CD4-positive, alpha-beta T cell treated with Interleukin-12 subunit alpha and Interleukin-12 subunit beta, for 1 hour (primary cell): ENCODE measurements at regions not wholly inside any gene's neighbourhood (a gene's known extent, or its start where the extent isn't known, plus 50 kb on each side); places are given as distances from the start of the nearest gene placed in this dataset.
A peak's percentile ranks its signal among the peaks of the same experiment; 100 is the strongest.
"Not testable (repeated sequence)": the region's sequence is repeated elsewhere in the genome, so short reads cannot be mapped to it uniquely, and the experiment has no call there.

Experiments used
- DNase-seq: peaks from one replicate; pipeline ENCODE4 v3.0.0-alpha.2; 2020

DNA sequence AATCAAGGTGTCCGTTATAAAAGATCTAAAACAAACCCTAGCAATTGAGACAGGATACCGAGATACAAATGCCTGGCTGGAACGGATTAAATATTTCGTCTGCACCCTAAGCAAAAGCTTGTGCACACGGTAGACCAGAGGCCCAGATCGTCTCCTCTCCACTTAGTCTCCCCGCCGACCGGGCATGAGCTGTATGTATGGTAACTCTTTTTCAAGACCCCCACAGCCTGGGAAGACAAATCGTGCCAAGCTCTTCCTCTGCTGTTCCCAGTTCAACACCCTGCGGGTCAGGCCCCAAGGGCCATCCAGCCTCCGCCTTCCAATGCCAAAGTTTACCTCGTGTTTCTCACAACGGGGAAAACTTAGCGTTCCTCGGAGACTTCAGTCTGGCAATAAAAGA, 285.7 kb upstream of the GALNT17 start:
- DNase-seq, result no peak

DNA sequence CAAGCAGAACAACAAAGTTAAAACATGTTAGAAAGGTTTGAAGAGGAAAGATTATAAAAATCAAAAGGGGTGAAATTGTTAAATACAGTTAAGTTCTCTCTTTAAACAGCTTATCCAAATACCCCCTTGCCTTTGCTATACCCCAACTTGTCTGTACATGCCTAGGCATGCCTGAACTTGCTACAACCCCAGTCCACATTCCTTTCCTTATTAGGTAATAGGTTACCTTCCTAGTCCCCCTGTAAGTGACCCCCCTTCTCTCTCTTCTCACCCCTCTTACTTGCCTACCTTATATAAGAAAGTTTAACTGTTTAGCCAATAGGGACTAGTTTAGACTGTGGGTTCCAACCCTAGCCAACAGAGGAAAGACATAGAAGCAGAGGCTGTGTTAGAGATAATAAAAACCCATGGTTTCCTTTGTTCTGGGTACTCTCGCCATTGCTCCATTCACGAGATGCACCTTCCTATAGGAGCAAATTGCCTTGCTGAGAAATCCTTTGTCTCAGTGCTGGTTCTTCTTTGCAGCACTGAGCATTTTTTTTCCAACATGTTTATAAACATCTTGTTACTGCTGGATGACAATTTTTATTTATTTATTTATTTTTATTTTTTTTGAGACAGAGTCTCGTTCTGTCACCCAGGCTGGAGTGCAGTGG, 282.2 kb upstream of the GALNT17 start:
- no peak for DNase-seq

DNA sequence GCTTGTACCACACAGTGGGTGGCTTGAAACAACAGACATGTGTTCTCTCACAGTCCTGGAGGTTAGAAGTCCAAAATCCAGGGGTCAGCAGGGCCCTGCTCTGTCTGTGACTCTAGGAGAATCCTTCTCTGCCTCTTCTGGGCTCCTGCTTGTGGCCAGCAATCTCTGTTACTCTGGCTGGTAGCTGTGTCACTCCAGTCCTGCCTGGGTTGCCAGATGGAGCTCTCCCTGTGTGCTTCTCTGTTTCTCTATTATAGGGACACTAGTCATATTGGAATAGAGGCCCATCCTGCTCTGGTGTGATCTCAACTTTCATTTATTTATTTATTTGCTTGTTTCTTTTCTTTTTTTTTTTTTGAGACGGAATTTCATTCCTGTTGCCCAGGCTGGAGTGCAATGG, 276.6 kb upstream of the GALNT17 start:
- DNase-seq, result no peak

DNA sequence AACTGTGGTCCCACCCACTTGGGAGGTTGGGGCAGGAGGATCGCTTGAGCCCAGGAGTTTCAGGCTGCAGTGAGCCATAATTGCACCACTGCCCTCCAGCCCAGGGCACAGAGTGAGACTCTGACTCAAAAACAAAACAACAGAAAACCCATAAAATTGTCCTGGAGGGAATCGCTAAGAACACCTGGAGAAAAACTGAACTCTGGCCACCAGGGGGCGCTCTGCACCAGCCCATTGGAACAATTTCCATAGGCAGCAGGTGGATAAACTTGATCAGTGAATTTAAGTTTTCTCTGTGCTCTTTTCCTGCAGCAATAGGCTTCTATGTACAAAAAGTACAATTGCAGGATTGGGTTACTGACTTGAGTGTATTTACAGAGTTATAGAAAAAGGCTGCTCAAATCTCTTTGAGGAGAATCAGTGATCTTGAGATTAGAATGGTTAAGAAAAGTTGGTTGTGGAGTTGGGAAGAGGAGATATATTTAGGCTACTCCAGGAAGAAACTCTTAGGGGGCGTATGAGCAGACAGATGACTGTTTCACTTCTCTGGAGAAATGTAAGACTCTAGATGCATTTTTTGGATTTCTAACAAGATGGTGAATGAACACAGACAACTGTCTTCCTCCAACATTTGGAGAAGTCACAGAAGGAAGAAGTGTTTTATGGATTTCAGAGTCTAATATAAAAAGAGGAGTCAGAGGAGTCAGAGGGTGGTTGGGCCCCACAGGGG, 274.9 kb upstream of the GALNT17 start:
- peak; percentile 30 for DNase-seq

DNA sequence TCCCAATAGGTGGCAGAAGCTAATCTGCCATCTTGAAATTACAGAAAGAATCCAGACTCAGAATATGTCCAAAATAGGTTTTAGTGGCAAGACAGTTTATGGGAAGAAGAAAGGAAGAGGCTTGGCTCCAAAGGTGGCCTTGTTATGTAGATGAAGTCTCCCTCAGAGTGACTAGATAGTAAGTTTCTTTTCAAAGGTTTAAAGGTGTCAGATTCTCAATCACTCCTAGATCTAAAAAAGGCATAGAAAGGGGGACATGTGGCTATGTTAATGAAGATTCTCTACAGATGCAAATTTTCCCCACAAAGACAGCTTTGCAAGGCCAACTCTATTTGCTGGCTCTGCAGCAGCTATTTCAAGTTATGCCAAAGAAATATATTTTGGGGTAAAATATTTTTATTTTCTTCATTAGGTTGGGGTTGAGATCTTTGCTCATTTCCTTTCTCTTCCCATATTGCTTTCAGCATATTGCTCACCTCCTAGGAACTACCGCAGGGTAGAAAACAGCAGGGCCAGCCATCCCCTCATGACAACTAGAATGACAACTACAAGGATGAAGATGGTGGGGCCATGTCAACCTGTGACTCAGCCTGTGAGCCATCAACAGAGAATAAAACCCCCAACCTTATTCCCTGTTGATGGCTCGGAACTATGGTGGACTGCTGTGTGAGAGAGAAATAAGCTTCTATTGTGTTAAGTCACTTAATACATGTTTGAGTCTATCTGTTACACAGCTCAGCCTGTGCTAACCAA, 274.0 kb upstream of the GALNT17 start:
- DNase-seq, result no peak

DNA sequence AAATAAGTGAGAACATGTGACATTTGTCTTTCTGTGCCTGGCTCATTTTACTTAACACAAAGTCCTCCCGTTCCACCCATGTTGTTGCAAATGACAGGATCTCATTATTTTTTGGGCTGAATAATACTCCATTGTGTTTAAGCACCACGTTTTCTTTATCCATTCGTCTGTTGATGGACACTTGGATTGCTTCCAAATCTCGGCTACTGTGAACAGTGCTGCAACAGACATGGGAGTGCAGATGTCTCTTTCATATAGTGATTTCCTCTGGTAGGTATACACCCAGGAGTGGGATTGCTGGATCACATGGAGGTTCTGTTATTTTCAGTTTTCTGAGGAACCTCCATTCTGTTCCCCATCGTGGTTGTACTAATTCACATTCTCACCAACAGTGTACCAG, 264.4 kb upstream of the GALNT17 start:
- no peak for DNase-seq

DNA sequence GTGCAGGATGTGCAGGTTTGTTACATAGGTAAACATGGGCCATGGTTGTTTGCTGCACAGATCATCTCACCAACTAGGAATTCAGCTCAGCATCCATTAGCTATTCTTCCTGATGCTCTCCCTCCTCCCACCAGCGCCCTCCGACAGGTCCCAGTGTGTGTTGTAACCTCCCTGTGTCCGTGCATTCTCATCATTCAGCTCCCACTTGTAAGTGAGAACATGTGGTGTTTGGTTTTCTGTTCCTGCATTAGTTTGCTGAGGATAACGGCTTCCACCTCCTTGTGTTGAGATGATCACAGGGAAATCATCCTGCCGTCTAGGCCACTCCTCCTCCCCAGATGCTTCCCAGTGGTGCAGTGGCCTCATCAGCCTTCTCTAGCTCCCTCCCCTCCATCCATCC, 261.6 kb upstream of the GALNT17 start:
- DNase-seq, result no peak

DNA sequence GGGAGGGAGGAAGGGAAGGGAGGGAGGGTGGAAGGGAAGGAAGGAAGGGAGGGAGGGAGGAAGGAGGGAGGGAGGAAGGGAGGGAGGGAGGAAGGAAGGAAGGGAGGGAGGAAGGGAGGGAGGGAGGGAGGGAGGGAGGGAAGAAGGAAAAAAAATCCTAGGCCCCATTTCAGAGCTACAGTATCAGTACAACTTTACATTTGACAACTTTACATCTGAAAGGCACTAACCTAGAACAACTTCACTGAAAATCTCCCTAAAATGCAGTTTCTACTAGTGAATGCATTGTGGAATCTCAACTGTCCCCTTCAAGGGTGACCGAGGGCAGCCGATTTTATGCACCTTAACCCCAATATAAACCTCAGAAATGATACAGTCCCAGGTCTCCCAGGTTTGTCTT, 259.8 kb upstream of the GALNT17 start:
- DNase-seq, result no peak

DNA sequence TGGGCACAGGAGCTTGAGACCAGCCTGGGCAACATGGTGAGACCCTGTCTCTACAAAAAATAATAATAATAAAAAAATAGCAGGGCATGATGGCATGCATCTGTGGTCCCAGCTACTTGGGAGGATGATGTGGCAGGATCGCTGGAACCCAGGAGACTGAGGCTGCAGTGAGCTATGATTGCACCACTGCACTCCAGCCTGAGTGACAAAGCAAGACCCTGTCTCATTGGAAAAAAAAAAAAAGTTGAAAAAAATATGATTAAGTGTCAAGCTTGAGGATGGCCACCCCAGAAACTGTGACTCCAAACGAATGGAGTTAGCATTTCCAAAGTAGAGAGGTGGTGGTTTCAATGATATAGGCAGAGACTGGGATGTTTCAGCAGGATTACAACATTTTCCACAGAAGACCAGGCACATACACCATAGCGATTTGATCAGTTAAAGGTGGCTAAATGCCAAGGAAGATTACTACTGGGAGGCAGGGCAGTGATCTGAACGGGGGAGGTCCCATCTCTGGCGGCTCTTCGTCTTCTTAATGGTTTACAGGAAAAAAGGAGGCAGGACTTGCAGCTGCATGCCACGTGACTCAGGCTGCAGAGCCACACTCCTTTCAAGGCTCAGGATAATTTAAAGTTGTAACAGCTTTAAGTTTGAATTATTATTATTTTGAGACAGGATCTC, 250.6 kb upstream of the GALNT17 start:
- no peak for DNase-seq

DNA sequence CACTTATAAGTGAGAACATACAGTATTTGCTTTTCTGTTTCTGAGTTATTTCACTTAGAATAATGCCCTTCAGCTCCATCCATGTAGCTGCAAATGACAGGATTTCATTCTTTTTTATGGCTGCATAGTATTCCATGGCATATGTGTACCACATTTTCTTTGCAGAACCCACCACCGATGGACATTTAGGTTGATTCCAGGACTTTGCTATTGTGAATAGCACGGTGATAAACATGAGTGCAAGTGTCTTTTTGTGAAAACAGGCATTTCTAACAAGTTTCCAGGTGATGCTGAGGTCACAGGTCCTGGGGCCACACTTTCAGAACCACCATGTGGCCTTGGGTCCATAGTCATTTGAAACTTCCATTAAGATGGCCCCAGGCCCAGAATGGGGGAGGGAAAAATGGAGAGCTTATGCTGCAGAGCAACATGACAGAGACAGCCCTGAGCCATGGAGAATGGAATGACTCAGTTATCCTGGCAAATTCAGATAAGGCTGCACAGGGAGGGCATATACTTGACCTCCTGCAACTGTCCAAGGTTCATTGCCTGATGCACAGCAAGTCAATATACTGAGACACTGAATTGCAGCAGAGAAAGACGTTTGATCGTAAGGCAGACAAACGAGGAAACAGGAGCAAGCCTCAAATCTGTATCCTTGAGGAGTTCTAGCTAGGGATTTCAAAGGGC, 248.0 kb upstream of the GALNT17 start:
- no peak for DNase-seq

DNA sequence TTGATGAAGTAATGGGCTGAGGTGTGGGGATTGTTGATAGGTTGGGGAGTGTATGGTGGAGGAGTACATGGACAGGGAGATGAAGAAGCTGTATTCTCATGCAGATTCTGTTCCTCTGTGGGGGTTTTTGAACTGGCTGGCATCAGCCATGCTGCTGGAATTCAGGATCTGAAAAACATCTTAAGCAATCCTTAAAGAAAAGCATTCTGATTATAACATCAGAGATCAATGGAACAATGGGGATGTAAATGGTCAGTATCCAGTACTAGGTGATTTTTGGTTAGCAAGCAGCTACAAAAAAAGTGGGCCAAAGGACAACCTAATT, 247.5 kb upstream of the GALNT17 start:
- DNase-seq, result no peak

DNA sequence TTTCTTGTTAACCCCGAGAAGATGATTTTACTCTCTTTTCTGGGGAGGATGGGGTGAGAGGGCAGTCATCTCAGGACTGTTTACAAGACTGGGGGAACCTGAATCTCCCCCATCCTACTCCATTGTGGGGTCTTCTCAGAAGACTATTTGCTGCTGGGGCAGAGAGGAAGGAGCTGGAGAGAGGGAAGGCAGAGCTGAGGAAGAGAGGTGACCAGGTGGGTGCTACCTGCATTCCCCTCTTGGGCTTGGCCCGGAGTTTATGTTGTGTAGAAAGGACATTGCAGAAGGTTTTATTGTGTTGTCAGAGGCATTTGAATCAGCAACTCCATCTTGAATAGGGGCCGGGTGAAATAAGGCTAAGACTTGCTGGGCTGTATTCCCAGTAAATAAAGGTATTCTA, 247.1 kb upstream of the GALNT17 start:
- no peak for DNase-seq

DNA sequence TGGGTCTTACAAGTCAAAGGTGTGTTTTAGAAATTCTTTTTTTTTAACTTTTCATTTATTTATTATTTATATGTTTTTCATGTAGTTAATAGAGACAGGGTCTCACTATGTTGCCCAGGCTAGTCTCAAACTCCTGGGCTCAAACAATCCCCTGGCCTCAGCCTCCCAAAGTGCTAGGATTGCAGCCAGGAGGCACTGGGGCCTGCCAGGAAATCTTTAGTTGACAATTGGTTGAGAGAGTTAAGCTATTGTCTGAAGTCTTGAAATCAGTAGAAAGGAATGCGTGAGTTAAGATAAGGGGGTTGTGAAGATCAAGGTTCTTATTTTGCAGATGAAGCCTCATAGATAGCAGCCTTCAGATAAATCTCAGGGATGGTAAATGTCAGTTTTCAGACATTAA, 245.4 kb upstream of the GALNT17 start:
- no peak for DNase-seq

DNA sequence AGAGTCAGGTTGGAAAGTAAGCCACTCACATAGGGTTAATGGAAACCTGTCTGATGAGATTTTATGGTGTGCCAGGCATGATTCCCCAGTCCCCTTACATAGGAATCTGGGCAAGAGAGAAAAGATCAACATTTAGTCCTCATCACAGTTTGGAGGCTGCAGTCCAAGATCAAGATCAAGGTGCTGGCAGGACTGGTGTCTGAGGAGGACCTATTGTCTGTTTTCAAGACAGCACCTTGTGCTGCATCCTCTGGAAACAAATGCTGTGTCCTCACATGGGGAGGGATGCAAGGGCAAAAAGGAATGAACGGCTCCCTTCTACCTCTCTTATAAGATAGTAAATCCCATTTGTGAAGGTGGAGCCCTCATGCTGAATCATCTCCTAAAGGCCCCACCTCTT, 244.8 kb upstream of the GALNT17 start:
- DNase-seq, result no peak

DNA sequence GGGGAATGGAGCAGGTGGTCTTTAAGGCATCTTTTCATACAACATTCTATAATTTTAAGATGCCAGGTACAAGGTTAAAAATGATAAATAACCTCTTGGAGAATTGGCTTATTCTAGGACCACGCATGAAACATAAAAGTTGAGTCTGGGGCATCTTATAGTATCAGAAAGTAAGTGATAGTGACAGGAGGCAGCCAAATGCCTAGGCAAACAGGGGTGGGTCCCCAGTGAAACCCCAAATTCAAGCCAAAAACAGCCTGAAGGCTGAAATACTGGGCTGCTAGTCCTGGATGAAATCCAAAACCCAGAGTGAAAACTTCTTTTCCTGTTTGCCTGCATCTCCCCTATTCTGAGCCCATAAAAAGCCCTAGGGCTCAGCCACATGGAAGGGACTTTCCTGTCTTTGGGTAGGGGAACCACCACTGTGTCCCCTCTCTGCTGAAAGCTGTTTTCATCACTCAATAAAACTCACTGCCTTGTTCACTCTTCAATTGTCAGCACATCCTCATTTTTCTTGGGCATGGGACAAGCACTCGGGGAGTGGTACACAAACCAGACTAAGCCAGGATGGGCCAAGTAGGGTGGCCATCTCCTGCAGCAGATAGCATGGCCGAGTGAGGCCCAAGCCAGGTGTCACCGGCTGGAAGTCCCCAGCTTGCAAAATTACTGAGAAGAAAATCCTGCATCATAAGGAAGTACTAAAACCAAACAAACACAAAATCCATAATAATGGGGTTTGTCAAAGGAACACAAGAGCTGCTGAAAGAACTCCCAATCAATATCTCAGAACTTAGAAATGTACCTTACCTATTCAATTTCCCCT, 241.6 kb upstream of the GALNT17 start:
- DNase-seq, result no peak

DNA sequence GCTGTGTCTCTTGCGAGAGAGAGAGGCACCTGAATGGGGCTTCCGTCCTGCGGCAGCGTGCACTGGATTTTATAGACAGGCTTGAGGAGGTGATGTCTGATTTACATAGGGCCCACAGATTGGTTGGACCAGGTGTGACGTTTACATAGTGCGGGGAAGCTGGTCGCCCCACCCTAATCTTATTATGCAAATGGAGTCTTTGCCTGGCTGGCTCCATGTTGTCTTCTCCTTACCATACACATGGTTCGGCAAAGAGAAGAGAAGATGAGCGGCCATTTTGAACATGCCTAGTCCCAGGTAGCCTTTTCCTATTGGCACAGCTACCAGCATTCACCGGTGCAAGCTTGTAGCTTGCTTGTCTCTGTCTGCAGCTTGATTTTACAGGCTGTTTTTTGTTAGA, 238.5 kb upstream of the GALNT17 start:
- DNase-seq, result no peak

DNA sequence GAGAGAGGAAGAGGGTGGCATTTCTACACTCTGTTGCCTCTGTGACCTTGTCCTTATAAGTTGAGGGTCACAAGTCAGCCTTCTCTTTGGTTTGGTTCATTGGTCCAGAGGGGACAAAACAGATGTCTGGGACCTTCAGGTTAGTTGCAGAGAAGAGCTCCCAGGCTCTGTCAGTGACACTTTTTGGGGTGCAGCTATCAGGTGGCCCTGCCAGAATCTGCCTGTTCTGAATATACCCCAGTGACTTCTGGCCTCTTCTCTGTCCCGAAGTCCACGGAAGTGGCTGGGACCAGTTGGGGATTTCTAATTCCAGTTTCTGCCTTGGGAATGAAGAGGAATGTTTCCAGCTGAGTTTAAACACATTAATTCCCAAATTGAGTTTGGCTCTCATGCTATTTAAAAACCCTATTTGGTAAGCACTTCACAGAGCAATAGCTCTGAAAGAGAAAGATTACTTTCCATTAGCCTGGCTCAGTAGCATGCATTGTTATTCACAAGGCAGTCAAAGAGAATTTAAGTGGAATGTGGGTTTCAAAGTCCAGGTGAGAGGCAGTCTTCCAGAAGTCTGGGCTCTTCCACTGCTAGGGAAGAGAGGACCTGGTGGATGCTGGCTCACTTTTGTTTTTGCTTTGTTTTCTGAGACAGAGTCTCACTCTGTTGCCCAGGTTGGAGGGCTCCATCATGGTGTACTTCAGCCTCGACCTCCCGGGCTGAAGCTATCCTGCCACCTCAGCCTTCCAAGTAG, 237.8 kb upstream of the GALNT17 start:
- DNase-seq, result no peak

DNA sequence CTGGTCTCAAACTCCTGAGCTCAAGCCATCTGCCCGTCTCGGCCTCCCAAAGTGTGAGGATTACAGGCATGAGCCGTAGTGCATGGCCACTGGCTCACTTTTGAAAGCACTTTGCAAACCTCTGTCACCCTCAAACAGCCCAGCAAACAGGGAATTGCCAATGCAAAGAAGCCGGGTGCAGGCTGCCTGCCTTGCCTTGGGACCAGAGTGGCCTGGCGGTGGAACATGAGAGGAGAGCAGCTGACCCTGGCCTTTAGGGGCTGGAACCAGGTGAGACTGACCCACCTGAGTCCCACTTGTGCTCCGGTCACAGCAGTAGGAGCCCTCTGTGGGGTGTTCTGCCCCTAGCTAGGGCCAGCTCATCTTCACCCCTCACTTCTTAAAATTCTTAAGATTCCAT, 237.1 kb upstream of the GALNT17 start:
- DNase-seq, result no peak

DNA sequence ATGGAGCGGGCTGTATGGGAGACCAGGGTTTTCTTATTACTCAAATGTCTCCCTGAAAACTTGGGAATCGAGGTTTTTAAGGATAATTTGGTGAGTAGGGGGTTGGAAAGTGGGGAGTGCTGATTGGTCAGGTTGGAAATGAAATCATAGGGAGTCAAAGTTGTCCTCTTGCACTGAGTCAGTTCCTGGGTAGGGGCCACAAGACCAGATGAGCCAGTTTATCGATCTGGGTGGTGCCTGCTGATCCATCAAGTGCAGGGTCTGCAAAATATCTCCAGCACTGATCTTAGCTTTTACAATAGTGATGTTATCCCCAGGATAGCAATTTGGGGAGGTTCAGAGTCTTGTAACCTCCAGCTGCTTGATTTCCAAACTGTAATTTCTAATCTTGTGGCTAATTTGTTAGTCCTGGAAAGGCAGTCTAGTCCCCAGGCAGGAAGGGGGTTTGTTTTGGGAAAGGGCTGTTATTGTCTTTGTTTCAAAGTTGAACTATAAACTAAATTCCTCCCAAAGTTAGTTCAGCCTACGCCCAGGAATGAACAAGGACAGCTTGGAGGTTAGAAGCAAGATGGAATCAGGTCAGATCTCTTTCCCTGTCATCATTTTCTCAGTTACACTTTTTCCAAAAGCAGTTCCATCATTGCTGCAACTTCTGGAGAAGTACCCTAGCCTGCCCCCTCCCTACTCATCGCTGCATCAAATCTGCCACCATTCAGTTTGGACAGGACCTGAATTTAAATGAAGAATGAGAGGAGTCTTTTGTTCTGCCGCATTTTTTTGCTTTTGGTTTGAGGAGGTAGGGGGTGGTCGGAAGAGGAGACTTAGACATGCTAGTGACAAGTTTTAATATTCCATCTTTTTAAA, 236.4 kb upstream of the GALNT17 start:
- DNase-seq, result not testable (repeated sequence)
